WTC11 (cell line): ENCODE measurements at regions not wholly inside any gene's neighbourhood (a gene's known extent, or its start where the extent isn't known, plus 50 kb on each side); places are given as distances from the start of the nearest gene placed in this dataset.

Experiments used
- ATF2 ChIP-seq: sonication (generic); formaldehyde crosslinking; IDR thresholded peaks from 2 replicates; pipeline ENCODE4 v1.8.1; 2022; ENCODE audit warnings: low read depth, missing genetic modification reagents, borderline replicate concordance
- CBFB ChIP-seq: sonication (generic); formaldehyde crosslinking; IDR thresholded peaks from 2 replicates; pipeline ENCODE4 v1.8.1; 2022; ENCODE audit warnings: mild to moderate bottlenecking, low read depth, missing genetic modification reagents
- NFATC4 ChIP-seq: fragments of 250-450 bp; sonication (Bioruptor Pico); IDR thresholded peaks from 2 replicates; pipeline ENCODE4 v1.9.0; 2021; ENCODE audit warnings: mild to moderate bottlenecking
- ZNF263 ChIP-seq: sonication (generic); formaldehyde crosslinking; IDR thresholded peaks from 2 replicates; pipeline ENCODE4 v1.8.1; 2022; ENCODE audit warnings: low read depth, mild to moderate bottlenecking, moderate library complexity, missing genetic modification reagents
- TF ChIP-seq, protein P1 (sequence below): sonication (generic); formaldehyde crosslinking; IDR thresholded peaks from 2 replicates; pipeline ENCODE4 v1.8.0; 2022; ENCODE audit warnings: mild to moderate bottlenecking, missing genetic modification reagents
- TF ChIP-seq, protein P2 (sequence below): fragments of 200-600 bp; IDR thresholded peaks from 2 replicates; pipeline ENCODE4 v1.8.0; 2022; ENCODE audit warnings: antibody characterized with exemption

DNA sequence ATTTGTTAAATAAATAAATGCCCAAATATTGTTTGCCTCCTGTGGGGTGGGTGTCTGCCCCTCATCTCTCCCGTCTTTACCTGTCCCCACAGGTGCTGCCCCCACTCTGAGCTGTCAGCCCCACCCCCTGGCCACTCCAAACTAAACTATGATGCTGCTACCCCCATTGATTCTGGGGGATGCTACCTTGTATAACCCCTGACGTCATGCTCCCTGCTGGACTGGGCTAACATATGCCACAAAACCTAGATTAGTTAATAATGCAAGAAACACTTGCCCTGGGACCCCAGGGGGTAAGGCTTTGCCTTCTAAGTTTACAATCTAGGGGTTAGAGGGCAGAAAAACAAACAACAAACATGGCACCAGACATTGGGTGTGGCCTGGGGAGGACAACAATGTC is 58.6 kb downstream of the MSX1 start:
- TF ChIP-seq ZNF263 (CRISPR knock-in tag) (no peak), NFATC4 (CRISPR knock-in tag) (no peak), CBFB (CRISPR knock-in tag) (no peak), ATF2 (CRISPR knock-in tag) (no peak)
- TF ChIP-seq, protein P1, sequence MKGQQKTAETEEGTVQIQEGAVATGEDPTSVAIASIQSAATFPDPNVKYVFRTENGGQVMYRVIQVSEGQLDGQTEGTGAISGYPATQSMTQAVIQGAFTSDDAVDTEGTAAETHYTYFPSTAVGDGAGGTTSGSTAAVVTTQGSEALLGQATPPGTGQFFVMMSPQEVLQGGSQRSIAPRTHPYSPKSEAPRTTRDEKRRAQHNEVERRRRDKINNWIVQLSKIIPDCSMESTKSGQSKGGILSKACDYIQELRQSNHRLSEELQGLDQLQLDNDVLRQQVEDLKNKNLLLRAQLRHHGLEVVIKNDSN (CRISPR knock-in tag), result no peak
- TF ChIP-seq, protein P2, sequence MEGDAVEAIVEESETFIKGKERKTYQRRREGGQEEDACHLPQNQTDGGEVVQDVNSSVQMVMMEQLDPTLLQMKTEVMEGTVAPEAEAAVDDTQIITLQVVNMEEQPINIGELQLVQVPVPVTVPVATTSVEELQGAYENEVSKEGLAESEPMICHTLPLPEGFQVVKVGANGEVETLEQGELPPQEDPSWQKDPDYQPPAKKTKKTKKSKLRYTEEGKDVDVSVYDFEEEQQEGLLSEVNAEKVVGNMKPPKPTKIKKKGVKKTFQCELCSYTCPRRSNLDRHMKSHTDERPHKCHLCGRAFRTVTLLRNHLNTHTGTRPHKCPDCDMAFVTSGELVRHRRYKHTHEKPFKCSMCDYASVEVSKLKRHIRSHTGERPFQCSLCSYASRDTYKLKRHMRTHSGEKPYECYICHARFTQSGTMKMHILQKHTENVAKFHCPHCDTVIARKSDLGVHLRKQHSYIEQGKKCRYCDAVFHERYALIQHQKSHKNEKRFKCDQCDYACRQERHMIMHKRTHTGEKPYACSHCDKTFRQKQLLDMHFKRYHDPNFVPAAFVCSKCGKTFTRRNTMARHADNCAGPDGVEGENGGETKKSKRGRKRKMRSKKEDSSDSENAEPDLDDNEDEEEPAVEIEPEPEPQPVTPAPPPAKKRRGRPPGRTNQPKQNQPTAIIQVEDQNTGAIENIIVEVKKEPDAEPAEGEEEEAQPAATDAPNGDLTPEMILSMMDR, result no peak
